T-helper 1 cell (primary cell): ENCODE measurements at regions not wholly inside any gene's neighbourhood (a gene's known extent, or its start where the extent isn't known, plus 50 kb on each side); places are given as distances from the start of the nearest gene placed in this dataset.
"Not testable (repeated sequence)": the region's sequence is repeated elsewhere in the genome, so short reads cannot be mapped to it uniquely, and the experiment has no call there.

ENCODE experiments used
- DNase-seq, 5 donors: peaks; one replicate each; pipeline ENCODE4 v3.0.0-alpha.2; 2012 to 2020

DNA sequence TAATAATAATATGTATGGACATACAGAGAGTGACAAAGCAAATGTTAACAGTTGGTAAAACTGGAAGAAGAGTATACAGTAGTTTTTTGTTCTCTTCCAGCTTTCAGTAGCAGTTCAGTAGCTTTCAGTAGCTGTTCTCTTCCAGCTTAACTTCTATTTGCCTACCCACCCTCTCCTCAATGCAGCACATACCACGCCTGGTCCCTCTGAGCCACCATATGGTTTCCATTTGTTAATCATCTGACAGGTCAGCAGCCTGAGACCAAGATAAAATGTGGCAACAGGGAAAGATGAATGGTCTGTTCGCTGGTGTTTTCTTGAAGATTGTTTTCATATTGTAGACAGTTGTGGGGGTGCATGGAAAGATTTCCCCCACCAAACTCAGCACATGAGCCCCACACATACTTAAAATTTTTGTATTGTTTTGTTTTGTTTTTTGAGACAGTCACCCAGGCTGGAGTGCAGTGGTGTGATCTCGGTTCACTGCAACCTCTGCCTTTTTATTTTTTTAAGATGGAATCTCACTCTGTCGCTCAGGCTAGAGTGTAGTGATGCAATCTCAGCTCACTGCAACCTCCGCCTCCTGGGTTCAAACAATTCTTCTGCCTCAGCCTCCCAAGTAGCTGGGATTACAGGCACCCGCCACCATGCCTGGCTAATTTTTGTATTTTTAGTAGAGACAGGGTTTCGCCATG, 56.8 kb downstream of the ATP6V0E2 start:
- DNase-seq = not testable (repeated sequence)

DNA sequence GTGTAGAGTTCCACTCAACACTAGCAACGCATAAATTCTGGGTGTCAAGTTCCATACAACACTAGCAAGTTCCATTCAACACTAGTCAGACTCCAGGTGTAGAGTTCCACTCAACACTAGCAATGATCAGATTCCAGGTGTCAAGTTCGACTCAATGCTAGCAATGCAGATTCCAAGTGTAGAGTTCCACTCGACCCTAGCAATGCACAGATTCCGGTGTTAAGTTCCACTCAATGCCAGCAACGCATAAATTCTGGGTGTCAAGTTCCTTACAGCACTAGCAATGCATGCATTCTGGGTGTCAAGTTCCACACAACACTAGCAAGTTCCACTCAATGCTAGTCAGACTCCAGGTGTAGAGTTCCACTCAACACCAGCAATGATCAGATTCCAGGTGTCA, 60.0 kb downstream of the ATP6V0E2 start:
- DNase-seq = not testable (repeated sequence)

DNA sequence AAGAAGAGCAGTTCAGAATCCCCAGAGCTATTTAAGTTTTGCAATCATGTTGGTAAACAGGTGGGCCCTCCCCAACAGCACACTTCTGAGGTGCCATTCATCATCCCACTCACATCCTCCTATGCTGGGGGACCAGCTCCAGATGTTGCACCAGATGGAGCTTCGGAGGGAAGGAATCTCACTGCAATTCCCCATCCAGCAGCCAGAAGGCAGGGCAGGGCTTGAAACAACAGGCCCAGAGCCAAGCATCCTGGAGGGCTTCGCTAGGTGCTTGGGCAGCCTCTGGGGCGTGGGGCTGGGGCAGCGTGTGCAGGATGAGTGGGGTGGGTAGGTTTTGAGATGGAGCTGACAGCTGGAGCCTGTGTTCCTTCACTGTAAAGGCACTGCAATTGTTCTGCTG, 73.6 kb downstream of the ATP6V0E2 start:
- not testable (repeated sequence) for DNase-seq

DNA sequence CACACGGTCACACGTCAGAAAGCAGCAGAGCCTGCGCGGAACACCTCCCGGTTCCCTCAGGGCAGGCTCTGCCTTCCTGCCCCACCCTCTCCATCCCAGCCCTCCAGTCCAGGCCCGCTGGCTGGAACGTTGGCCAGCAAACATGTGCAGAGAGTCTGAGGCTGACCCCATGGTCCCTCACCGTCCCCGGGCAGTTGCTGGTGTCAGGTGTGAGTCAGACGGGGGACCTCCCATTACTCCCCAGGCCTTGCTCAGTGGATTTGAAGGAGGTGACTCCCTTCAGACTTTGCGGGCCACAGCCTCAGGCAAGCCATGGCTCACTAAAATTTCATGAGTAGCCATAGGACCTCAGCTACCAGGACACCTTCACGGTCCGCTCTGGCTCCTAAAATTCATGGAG, 74.7 kb downstream of the ATP6V0E2 start:
- DNase-seq = not testable (repeated sequence)

DNA sequence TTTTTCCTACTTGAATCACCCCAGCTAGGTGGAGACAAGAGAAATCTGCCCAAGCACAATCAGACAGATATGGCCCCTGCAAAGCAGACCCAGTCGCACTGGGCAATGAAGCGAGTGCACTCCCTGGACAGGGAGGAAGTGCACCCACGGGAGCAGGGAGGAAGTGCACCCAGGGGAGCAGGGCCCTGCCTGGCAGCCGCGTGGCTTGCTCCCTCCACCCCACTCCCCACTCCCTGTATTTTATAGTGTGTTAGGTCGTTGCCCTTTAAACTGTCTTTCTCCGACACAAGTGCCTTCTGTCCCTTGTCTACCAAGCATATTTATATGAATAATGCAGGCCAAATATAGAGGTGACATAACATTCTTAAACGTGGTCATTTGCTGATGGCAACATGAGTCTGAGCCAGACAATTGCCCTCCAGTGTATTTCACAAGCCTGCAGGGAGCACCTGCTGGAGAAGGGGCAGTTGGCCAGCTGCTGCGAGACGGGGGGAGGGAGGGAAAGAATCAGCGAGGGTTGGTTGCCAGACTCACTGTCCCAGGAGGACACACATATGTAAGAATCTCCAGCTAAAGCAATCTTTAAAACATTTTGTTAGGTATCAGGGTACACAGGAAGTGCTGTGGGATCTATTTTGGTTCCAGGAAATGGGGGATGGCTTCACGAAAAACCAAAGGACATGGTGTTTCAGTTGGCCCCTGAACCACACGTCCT, 76.3 kb downstream of the ATP6V0E2 start:
- DNase-seq = peak in 1 of 5 donors; percentile 56

DNA sequence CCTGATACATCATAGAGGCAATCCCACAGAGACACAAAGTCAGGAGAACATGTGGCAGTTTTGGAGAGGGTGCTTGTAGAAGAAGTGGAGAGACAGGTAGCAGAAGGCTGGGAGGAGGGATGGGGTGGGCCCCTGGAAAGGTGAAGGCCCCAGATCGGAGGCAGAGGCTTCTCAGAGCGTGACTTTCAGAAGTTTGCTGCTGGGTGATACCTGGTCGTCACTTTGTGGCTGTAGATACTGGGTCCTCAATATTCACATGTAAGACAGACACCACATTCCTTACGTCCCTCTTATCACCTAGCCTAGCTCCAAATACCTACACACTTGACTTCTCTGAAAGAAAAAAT, 76.8 kb downstream of the ATP6V0E2 start:
- DNase-seq = not testable (repeated sequence)

DNA sequence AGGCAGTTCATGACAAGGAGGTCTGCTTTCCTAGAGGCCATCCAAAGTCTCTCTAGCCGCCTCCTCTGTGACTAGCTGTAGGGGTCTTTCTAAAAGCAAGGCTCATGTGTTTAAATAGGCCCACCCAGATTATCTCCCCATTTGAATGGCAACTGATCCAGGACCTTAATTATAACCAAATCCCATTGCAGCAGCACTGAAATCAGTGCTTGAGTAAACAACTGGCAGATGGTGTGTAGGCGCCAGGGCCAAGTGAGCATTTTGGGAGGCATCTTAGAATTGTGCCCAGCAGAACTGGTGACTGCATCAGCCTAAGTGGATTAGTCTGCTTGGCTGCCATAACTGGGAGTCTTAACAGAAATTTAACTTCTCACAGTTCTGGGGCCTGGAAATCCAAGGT, 77.8 kb downstream of the ATP6V0E2 start:
- not testable (repeated sequence) for DNase-seq

DNA sequence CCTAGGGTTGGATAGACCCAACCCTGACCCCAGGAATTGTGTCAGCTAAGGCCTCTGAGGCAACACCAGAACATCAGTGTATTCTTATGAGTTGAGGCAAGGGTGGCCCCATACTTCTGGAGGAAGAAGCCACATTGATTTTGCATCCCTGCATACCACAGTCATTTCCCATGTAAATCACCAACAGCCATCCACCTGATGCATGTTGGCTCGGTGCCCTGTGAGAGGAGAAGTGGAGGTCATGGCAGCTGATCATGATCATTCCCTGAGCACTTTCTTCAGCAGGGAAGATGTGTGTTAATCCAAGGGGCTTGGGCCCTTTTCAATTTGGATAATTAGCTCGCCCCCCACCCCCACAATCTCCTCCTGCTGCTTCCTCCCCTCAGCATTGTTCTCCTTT, 85.1 kb downstream of the ATP6V0E2 start:
- DNase-seq = not testable (repeated sequence)

DNA sequence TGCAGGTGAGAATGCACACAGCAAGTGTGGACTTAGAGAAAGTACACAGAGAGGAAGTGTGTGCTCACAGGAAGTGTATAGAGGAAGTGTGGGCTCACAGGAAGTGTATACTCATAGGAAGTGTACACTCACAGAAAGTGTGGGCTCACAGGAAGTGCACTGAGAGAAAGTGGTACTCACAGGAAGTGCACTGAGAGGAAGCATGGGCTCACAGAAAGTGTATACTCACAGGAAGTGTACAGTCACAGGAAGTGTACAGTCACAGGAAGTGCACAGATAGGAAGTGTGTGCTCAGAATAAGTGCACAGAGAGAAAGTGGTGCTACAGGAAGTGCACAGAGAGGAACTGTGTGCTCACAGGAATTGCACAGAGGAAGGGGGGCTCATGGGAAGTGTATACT, 87.1 kb downstream of the ATP6V0E2 start:
- peak in 1 of 5 donors; percentile 58 for DNase-seq

DNA sequence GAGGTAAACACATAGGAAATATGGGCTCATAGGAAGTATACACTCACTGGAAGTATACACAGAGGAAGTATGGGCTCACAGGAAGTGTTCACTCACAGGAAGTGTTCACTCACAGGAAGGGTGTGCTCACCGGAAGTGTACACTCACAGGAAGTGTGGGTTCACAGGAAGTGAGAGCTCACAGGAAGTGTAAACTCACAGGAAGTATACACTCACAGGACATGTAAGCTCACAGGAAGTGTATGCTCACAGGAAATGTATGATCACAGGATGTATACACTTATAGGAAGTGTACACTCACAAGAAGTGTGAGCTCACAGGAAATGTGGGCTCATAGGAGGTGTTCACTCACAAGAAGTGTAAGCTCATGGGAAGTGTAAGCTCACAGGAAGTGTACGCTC, 88.1 kb downstream of the ATP6V0E2 start:
- DNase-seq = peak in 1 of 5 donors; percentile 38

DNA sequence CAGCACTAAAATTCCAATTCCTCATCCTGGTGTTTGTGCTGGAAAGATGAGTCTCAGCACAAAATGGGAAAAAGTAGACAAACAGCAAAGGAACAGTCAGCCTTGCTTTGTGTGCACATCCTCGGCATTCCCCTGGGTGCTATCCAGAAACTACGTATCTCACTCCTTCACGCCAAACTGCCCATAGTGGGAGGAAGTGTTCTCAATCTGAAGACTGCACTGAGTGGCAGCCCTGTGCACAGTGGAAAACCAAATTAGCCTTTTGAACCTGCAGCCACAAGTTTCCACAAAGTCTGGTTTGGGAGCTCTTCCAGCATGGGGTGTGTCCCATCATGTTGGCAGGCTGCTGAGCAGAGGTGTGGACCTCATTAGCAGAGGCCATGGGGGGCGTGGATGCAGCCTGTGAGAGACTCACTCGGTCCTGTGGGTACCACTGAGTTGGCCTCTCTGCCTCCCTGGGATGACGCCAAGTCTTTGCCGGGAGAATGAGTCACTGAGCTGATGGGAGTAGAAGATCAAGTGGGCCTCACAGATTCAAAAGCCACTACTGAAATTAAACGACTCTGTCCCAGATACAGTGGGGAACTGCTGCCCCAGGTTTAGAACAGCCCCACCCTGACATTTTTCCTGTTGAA, 89.0 kb downstream of the ATP6V0E2 start:
- not testable (repeated sequence) for DNase-seq

DNA sequence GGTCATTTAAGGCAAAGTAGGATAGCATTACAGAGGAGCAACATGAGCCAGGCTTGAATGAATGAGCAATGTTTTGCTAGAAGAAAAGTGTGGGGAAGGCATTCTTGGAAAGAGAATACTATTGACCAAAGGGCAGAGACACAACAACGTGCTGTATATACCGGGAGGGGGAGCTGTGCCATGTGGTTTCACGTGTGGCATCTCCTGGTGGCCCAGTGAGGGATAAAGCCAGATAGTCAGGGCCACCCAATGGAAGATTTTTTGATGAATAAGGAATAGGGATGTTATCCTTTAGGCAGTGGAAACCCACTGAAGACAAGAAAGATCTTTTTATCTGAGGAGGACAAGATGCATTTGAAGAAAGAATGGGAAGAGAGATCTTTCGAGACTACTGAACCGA, 90.2 kb downstream of the ATP6V0E2 start:
- DNase-seq = not testable (repeated sequence)

DNA sequence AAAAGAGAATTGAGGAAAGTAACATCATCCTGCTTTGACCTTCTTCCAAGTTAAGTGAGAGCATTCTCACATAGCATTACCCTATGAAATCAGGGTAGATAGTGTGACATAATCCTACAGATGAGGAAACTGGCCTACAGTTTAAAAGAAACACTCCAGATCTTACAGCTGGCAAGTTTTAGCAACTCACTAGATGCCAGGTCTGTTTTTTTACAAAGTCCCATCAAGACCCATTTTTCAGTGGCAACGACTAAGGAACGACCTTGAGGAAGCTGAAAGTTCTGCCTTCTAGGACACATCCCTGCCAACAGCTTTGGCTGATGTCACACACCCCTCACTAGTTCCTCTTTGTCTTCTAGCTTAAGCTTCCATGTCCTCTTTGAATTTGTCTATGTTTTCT, 92.7 kb downstream of the ATP6V0E2 start:
- not testable (repeated sequence) for DNase-seq

DNA sequence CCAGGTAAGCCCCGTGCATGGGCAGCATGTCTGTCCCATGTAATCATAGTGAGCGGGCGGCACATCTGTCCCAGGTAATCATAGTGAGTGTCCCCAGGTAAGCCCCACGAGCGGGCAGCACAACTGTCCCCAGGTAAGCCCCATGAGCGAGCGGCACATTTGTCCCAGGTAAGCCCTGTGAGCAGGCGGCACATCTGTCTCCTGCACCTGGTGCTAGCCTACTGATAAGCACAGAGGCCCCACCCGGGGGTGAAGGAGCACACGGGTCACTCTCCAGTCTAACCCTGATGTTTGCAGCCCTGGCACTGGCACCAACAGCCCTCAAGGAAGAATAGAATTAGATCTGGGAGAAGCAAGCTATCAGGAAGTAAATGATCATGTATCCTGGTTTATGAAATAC, 99.2 kb downstream of the ATP6V0E2 start:
- DNase-seq = not testable (repeated sequence)

DNA sequence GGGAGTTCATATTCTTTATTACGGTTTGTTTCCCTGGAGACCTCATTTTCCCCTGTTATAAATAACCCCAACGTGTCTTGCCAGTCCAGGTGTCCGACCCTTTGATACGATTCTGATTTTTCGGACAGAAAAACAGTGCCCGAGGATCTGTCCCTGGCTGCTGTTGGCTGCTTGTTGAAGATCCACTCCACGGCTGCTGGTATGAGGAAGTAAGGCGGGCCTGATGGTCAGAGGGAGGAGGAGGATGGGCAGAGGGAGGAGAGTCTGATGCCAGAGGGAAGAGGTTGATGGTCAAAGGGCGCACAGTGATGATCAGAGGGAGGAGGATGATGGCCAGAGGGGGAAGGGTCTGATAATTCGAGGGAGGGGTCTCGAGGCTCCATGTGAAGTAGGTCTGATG, 99.9 kb downstream of the ATP6V0E2 start:
- DNase-seq = not testable (repeated sequence)

DNA sequence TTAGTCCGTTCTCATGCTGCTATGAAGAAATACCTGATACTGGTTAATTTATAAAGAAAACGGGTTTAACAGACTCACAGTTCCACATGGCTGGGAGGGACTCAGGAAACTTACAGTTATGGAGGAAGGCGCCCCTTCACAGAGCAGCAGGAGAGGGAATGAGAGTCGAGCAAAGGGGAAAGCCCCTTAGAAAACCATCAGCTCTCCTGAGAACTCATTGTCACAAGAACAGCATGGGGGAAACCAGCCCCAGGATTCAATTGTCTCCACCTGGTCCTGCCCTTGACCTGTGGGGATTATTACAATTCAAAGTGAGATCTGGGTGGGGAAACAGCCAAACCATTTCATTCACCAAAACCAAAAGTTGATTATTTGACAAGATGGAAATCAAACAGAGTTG, 101.8 kb downstream of the ATP6V0E2 start:
- DNase-seq = not testable (repeated sequence)

DNA sequence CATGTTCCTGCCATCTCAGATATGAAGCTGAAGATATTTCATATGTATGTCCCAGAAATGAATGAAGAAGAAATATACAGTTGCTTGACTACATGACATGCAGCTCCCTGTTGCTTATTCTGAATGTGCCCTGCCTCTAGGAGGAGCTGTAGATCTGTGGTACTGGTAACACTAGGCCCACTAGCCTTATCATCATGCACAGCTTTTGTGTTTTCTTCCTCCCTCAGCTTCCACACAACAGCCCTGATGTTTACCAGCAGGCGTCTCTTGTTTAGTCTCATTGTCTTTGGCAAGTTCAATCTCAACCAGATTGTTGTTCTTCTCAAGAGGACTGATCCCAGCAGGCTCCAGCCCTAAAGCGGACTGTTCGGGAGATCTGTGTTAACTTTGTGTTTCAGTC, 104.8 kb downstream of the ATP6V0E2 start:
- DNase-seq = not testable (repeated sequence)

DNA sequence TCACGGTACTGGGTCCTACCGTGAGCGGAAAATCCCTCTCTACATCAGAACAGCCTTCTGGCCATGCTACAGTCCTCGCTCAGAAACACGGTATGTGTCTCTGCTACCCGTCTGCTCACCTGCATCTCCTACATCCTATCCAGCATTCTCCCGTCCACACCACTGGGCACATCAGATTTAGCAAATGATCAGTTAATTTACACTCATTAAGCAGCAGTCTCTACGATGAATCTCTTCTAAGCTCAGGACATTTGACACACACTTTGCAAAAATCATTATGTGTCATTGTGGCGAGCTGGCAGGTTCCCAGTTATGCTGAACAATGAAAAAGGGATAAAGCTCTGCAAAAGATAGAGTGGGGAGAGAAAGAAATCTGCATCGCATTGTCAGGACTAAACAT, 105.2 kb downstream of the ATP6V0E2 start:
- DNase-seq = not testable (repeated sequence)

DNA sequence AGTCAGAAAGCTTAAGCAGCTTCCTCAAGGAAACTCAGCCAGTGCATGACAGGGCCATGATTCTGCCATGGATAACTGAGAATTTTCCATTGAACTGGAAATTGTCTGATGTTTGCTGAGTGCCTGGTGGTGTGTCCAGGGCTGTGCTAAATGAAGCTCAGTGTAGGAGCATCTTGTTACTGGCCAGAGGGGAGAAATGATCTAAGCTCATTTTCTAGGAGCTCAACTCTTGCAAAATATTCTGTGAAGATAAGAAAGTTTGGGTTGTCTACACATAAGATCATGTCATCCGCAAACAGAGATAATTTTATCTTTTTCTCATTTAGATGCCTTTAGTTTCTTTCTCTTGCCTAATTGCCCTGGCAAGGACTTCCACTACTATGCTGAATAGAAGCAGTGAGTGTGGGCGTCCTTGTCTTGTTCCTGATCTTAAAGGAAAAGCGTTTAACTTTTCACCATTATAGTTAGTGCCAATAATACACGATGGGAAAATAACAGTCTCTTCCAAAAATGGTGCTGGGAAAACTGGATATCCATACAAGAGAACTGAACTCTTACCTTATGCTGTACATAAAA, 108.9 kb downstream of the ATP6V0E2 start:
- DNase-seq = not testable (repeated sequence)

DNA sequence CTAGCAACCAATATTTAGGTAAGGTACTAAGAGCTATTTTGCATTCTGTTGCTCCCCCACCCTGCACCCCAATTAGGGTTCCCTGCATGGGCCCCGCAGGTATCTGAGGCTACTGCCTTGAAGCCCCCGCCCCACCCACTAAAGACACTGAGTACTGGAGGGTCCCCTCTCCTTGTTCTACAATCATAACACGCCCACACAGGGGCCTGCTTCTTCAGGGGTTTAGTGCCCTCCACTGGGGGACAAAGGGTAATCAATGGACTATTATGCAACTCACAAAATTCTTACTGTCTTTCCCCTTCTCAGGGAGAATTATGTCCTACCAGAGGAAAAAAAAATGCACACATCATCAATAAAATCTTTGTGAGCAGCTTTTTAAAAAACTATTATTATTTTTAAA, 113.1 kb downstream of the ATP6V0E2 start:
- not testable (repeated sequence) for DNase-seq

DNA sequence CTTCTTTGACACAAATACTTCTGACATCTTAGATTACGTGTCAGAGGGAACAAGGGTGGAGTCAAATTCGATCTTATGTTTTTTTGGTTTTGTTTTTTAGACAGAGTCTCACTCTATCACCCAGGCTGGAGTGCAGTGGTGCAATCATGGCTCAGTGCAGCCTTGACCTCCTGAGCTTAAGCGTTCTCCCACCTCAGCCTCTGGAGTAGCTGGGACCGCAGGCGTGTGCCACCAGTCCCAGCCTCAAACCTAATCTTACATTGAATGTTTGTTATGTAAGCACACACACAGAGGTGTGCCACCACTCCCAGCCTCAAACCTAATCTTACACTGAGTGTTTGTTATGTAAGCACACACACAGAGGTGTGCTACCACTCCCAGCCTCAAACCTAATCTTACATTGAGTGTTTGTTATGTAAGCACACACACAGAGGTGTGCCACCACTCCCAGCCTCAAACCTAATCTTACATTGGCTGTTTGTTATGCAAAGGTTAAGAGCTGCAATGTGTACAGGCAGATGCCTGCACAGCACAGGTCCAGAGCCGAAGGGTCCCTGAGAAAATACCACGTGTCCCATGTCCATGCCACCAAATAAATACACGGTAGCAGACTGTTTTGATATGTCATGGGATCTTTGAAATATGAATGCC, 118.0 kb downstream of the ATP6V0E2 start:
- DNase-seq = not testable (repeated sequence)

DNA sequence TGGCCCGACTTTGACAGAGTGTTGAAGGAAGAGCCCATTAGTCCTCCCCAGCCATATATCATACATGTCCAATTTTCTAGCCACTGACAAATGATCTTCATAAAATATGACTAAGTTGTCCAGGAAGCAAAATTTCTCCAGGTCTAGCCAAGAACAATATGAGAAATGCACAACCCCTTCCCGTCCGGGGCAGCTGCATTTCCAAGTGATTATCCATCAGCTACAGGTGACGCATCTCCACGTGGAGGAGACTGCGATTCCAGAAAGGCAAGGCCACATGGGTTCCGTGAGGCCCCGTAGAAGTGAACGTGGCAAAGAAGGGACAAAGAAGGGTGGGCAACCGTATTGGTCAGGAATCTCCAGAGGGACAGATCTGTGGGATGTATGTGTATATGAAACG, 118.6 kb downstream of the ATP6V0E2 start:
- DNase-seq = not testable (repeated sequence)
